B cell (primary cell): ENCODE measurements at regions not wholly inside any gene's neighbourhood (a gene's known extent, or its start where the extent isn't known, plus 50 kb on each side); places are given as distances from the start of the nearest gene placed in this dataset.
"Not testable (repeated sequence)": the region's sequence is repeated elsewhere in the genome, so short reads cannot be mapped to it uniquely, and the experiment has no call there.

Experiments used
- ATAC-seq: fragments of 200-7000 bp; cut with Tn5 transposase; one replicate; pipeline ENCODE4 v1.10.0; 2021; ENCODE audit warnings: low read depth, mild to moderate bottlenecking, moderate number of reproducible peaks, moderate library complexity
- CTCF ChIA-PET: fragments of 350-600 bp; sonication (Branson Sonifier 250); formaldehyde crosslinking; loops from one replicate; lab custom pipeline; 2021; ENCODE audit warnings: antibody characterized with exemption, inconsistent platforms; lab: Charles Lee
- POLR2A ChIA-PET: fragments of 350-600 bp; sonication (Branson Sonifier 250); formaldehyde crosslinking; loops from one replicate; lab custom pipeline; 2021; ENCODE audit warnings: antibody characterized with exemption; lab: Charles Lee
- DNase-seq: peaks from one replicate; pipeline ENCODE4 v3.0.0; 2013
- H2AFZ ChIP-seq: 2 replicates; pipeline ENCODE4 v1.6.1; 2012; ENCODE audit warnings: mild to moderate bottlenecking, low read depth, low read length; ENCODE audit not compliant: insufficient read depth, poor library complexity, severe bottlenecking
- H3K27ac ChIP-seq, 2 donors: 1 replicate in 1 of 2; 2 replicates in 1 of 2; pipeline ENCODE4 v1.5.1; 2012 to 2013; ENCODE audit warnings: low read length in 2 of 2, mild to moderate bottlenecking in 2 of 2, moderate library complexity in 1 of 2
- H3K27me3 ChIP-seq, 4 experiments: fragments of 200-600 bp in 1 of 4; sonication (generic) in 1 of 4; replicated peaks in 1 of 4; 1 replicate in 2 of 4; 2 replicates in 2 of 4; pipeline versions ENCODE4 v1.6.1 to v1.7.0; 2013 to 2016; ENCODE audit warnings: low read length in 3 of 4, mild to moderate bottlenecking in 2 of 4, mixed read lengths in 1 of 4, moderate library complexity in 1 of 4; ENCODE audit not compliant: insufficient read depth in 4 of 4, control insufficient read depth in 3 of 4; ENCODE audit errors: control extremely low read depth in 1 of 4
- H3K36me3 ChIP-seq, 2 experiments: replicated peaks in 1 of 2; 1 replicate in 1 of 2; 2 replicates in 1 of 2; pipeline versions ENCODE4 v1.6.1 to v1.7.1; 2013; ENCODE audit warnings: low read length in 1 of 2; ENCODE audit not compliant: insufficient read depth in 2 of 2, control insufficient read depth in 1 of 2; ENCODE audit errors: control extremely low read depth in 1 of 2, extremely low read depth in 1 of 2
- H3K4me1 ChIP-seq, 2 donors: fragments of 200-600 bp in 1 of 2; sonication (generic) in 1 of 2; 1 replicate in 1 of 2; 2 replicates in 1 of 2; pipeline versions ENCODE4 v1.5.1 to v1.6.1; 2013 to 2017; ENCODE audit warnings: low read length in 2 of 2; ENCODE audit not compliant: control insufficient read depth in 2 of 2, insufficient read depth in 2 of 2
- H3K4me2 ChIP-seq: replicated peaks from 2 replicates; pipeline ENCODE3; 2012; ENCODE audit warnings: mild to moderate bottlenecking, low read depth, low read length; ENCODE audit not compliant: poor library complexity, severe bottlenecking
- H3K4me3 ChIP-seq, 5 experiments: fragments of 200-600 bp in 1 of 5; sonication (generic) in 1 of 5; 1 replicate in 3 of 5; 2 replicates in 2 of 5; pipeline versions ENCODE4 v1.5.1 to v1.7.0; 2011 to 2016; ENCODE audit warnings: low read length in 4 of 5, mild to moderate bottlenecking in 4 of 5, low read depth in 2 of 5, control low read depth in 1 of 5, moderate library complexity in 1 of 5; ENCODE audit not compliant: insufficient read depth in 1 of 5; ENCODE audit errors: control extremely low read depth in 1 of 5, extremely low read depth in 1 of 5
- H3K79me2 ChIP-seq: fragments of 200-600 bp; sonication (generic); one replicate; pipeline ENCODE4 v1.6.0; 2016; ENCODE audit warnings: low read length; ENCODE audit not compliant: control insufficient read depth, insufficient read depth
- H3K9ac ChIP-seq: fragments of 200-600 bp; sonication (generic); 2 replicates; pipeline ENCODE4 v1.6.1; 2017; ENCODE audit warnings: mild to moderate bottlenecking, low read length, moderate library complexity
- H3K9me3 ChIP-seq, 3 donors: one replicate each; pipeline versions ENCODE4 v1.6.1 to v1.7.1; 2013; ENCODE audit warnings: low read length in 2 of 3; ENCODE audit not compliant: control insufficient read depth in 2 of 3, insufficient read depth in 1 of 3; ENCODE audit errors: control extremely low read depth in 1 of 3
- H4K20me1 ChIP-seq: 2 replicates; pipeline ENCODE4 v1.6.0; 2012; ENCODE audit warnings: mild to moderate bottlenecking, low read length; ENCODE audit not compliant: insufficient read depth, control insufficient read depth, poor library complexity, severe bottlenecking
- H3K27ac Mint-ChIP-seq: one replicate; pipeline ENCODE4 v1.8.0; 2021; ENCODE audit warnings: mixed read lengths
- H3K27me3 Mint-ChIP-seq: one replicate; pipeline ENCODE4 v1.8.0; 2021; ENCODE audit warnings: mixed read lengths
- H3K4me1 Mint-ChIP-seq: one replicate; pipeline ENCODE4 v1.8.0; 2021; ENCODE audit warnings: mixed read lengths
- H3K4me3 Mint-ChIP-seq: one replicate; pipeline ENCODE4 v1.8.0; 2021; ENCODE audit warnings: mixed read lengths
- H3K9me3 Mint-ChIP-seq: one replicate; pipeline ENCODE4 v1.8.0; 2022; ENCODE audit warnings: mixed read lengths; ENCODE audit not compliant: insufficient read depth
- CTCF ChIP-seq: fragments of 200-600 bp; IDR thresholded peaks from one replicate; pipeline ENCODE4 v1.8.0; 2022; ENCODE audit warnings: antibody characterized with exemption, mild to moderate bottlenecking
- EZH2 ChIP-seq: IDR thresholded peaks from 2 replicates; pipeline ENCODE4 v1.6.1; 2012; ENCODE audit warnings: borderline replicate concordance, low read depth, mild to moderate bottlenecking, moderate library complexity, low read length; ENCODE audit not compliant: insufficient read depth, poor library complexity, severe bottlenecking
- WGBS: methylation state at CpG from one replicate; pipeline ENCODE4 v1.1.5; 2013; ENCODE audit warnings: missing lambda C conversion rate; ENCODE audit not compliant: insufficient coverage; 5-methylcytosine and 5-hydroxymethylcytosine counted together
- intact Hi-C: fragments of 100-400 bp; cut with micrococcal nuclease; formaldehyde crosslinking; loops from one replicate; pipeline ENCODE4 v1.10.0; 2022

- peaks cover 13% of the 10 kb centered on the region for H3K4me1 Mint-ChIP-seq
- Histone ChIP-seq H2AFZ (no peak overlapping the region), H3K9ac (no peak overlapping the region), H3K36me3 (no peaks in the 10 kb centered on the region), H3K4me3 (no peak overlapping the region), H3K9me3 (no peaks in the 10 kb centered on the region), H3K27me3 (peaks cover 0 to 30% (median 4%) of the 10 kb centered on the region in 4 experiments), H4K20me1 (no peaks in the 10 kb centered on the region), H3K4me2 (peak overlapping the region; percentile 65), H3K27ac (no peak overlapping the region), H3K79me2 (no peaks in the 10 kb centered on the region), H3K4me1 (peaks cover 13% of the 10 kb centered on the region in 2 donors)
- intact Hi-C loops, result no loop called here
- 47% methylated on average over 11 of the region's 17 CpGs for WGBS
- ATAC-seq, result no peak
- CTCF ChIA-PET, result no interaction called here
- POLR2A ChIA-PET, result no interaction called here
- H3K27ac Mint-ChIP-seq, result no peak overlapping the region
- H3K4me3 Mint-ChIP-seq, result no peak overlapping the region
- H3K9me3 Mint-ChIP-seq, result no peaks in the 10 kb centered on the region
- no peak for DNase-seq
- peaks cover 45% of the 10 kb centered on the region for H3K27me3 Mint-ChIP-seq
- no peak for TF ChIP-seq CTCF
- TF ChIP-seq EZH2, result no peak
These were observed 103.5 kb upstream of the SIMC1 start for GRCh38 chr5:176134529-176135223.

GRCh38 chr5:176140138-176140537 lies 98.1 kb upstream of the SIMC1 start:
- no CpG with 5 or more reads among the region's 1 CpG for WGBS
- POLR2A ChIA-PET, H3K4me1 Mint-ChIP-seq, H4K20me1 ChIP-seq, H3K36me3 ChIP-seq, H2AFZ ChIP-seq, H3K27ac ChIP-seq, H3K27ac Mint-ChIP-seq, CTCF ChIA-PET, H3K4me2 ChIP-seq, H3K9me3 Mint-ChIP-seq, intact Hi-C loops, H3K9ac ChIP-seq, H3K4me1 ChIP-seq, H3K4me3 ChIP-seq, DNase-seq, H3K4me3 Mint-ChIP-seq, ATAC-seq, H3K79me2 ChIP-seq: not testable (repeated sequence)
- Histone ChIP-seq H3K27me3 (peaks cover 0 to 16% (median 6%) of the 10 kb centered on the region in 4 experiments), H3K9me3 (peaks cover 0 to 13% (median 9%) of the 10 kb centered on the region in 3 donors)
- peaks cover 37% of the 10 kb centered on the region for H3K27me3 Mint-ChIP-seq
